GM21619 (cell line): ENCODE measurements at regions not wholly inside any gene's neighbourhood (a gene's known extent, or its start where the extent isn't known, plus 50 kb on each side); places are given as distances from the start of the nearest gene placed in this dataset.
"Not testable (repeated sequence)": the region's sequence is repeated elsewhere in the genome, so short reads cannot be mapped to it uniquely, and the experiment has no call there.

Experiments
- ATAC-seq: cut with Tn5 transposase; IDR thresholded peaks from one replicate; pipeline ENCODE4 v1.9.1; 2021; ENCODE audit not compliant: unreplicated experiment

DNA sequence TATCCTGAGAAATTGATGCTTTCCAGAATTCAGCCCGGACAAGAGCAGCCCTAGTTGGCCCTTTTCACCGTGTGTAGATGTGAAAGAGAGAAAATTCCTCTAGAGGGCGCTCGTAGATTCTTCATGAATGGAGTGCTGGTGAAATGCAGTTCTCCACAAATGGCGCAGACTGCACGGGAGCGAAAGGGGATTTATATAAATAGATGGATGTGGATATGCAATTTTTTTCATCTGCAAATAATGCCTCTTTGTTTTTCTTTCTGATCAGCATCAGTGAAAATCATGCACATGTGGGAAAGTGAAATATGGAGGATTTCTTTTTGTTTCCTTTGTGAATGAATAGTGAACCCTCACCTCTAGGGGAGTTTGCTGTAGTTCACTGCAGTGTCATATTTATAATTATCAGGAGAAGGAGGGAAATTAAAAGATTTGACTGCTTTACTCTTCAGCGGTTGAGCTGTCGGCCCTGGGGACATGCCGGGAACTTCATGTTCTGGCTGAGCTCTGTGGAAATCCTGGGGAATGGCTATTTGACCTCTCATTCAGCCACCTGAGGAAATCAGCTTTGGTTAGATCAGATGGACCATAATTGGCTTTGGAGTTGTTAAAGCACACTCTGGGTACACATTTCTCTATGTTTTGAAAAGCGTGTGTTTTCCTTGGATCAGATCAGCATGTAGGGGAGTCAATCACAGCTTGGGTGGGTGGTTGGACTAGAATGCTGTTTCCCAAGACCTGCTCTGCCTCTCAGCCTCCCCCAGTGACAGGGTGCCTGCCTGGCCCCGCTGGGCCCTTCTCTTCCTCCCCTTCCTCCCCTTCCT lies 115.0 kb upstream of the SHISA3 start:
- peak; percentile 61 for ATAC-seq

DNA sequence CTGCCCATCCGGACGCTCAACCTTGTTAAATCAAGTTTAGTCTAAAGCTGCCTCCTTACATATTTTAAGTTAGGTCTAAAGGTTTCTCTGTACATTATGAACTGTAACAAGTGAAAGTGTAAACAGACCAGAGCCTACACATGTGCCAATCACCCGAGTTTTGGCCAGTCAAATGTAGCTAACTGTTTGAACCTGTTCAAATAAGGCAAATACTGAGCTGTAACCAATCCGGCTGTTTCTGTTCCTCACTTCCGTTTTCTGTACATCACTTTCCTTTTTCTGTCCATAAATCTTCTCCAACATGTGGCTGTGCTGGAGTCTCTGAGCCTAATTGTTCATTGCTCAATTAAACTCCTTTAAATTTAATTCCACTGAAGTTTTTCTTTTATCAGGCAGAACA lies 113.3 kb upstream of the SHISA3 start:
- ATAC-seq: no peak

DNA sequence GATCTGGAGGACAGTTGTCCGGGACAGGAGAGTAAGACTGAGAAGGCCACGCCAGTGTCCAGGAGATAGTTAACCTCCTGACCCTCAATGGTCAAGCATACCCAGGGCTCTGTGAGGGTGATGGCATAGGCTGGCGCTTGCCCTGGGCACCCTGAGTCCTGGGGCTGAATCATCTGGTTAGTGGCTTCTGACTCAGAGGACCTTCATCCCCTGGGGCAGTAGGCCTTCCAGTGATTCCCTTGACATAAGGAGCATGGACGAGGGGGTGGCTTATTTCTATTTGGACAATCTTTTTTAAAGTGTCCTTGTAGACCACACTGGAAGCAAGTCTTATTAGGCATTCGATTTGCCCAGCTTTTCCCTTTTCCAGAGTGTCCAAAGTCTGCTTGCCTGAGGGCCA lies 108.4 kb upstream of the SHISA3 start:
- not testable (repeated sequence) for ATAC-seq

DNA sequence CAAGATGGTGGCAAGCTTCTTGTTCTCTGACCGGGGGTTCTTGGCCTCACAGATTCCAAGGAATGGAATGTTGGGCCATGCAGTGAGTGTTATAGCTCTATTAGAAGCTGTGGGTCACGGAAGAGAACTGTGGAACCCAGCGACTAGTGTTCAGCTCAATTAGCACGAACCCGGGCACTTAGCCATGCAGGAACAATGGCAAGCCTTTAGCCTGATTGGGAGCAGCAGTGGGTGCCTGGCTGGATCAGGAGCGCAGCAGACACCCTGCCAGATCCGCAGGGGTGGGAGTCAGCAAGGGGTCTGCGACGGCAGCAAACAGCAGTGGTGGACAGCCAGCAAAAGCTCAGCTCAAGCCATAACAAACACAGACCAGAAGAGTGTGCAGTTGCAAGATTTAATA lies 105.1 kb upstream of the SHISA3 start:
- not testable (repeated sequence) for ATAC-seq

DNA sequence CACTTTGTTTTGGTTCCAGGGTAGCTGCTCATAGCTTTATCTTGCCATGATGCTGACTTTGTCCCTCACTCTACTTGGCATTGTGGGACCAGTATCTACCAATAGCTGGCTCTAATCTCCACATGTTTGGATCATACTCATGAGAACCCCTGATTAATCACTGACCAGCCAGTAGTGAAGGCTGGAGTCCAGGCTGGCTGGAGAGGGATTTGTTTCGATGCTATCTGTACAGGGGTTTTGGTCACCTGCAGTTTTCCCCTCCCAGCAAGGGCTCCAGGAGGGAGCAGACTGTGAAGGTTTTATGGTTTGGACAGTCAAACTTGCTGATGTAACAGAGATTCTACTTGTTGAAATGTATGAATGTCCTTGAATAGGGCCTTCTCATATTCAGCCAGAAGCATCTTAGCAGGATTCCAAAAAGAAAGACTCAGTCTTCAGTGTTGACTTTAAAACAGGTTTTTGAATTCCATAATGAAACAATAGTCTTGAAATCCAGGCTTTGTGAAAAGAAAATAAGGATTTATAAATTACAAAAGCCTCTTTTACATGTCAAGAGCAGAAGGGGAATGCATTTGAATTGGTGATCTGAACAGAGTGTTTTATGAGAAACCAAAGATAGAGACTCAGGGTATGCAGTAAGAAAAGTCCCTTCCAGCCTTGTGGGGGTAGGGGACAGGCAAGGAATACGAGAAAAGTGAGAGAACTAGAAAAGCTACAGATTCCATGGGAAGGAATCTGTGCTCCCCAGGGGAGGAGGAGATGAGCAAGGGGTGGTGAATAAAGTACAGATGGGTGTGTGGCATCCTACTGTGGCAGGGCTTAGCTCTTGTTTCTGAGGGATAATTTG lies 103.1 kb upstream of the SHISA3 start:
- ATAC-seq: no peak

DNA sequence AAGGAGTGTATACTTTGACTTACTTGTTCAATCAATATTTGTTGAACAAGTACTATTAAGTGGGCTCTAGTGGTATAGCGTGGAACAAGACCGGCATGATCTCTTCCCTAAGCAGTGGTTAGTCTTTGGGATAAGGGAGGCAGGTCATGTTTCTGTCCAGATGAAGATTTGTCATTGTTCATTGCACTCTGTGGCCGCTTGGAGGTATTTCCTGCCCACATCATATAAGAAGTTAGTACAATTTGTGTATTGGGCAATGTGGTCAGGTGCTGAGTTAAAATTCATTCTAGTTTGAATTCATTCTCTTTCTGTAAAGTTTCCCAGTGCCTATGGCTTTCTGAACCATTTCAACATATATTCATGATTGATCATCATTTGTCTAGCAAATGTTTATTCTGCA lies 101.1 kb upstream of the SHISA3 start:
- no peak for ATAC-seq

DNA sequence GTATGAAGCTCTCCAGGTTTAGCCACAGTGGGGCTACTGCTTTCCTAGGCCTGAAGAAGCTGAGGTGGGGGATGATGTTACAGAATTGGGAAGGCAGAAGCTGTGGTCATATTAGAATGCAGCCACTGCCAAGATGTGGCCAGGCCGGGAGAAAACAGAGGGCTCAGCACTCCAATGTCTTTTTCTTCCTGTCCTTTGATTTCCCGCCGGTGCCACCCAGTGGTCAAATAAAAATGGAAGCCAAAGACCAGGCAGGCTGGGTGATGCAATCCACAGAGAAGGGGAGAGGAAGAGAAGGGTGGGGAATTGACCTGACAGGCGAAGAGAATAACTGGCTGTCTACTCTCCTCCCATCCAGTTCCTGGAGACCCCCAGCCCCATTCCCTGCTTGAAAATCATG lies 94.9 kb upstream of the SHISA3 start:
- ATAC-seq: no peak

DNA sequence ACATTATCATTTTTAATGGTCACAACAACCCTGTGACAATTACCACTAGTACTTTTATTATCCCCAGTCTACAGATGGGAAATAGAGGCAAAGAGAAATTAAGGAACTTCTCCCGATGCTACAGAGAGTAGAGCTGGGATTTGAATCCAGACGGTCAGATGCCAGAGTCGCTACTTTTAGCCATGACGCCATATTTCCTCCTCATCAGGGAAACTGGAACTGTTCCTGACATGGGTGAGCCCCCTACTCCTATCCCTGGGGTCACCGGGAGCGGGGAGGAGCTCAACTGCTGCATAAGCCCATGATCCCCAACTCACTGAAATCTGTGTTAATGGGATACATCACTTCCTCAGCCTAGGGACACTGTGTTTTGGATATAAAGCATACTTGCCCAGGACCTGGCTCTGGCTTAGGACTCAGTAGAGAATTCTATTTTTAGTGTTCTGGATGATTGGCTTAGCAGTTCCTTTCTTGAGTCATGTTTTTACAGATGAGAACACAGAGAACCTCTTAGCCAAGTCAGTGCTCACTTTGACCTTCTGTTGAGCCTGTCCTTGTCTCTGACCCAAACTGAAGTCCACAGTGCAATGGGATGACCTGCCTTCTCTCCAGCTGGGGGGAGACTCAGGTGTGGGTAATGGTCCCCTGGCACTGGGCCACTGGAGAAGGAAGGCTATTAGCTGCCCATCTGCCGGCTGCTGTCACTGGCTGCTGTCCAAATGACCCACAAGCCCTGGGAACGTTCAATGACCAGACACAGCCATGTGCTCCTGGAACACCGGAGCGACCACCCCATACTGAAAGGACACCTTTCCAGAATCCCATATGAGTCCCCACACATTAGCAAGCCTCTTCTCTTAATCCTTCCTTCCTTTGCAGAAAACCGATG lies 90.8 kb upstream of the SHISA3 start:
- ATAC-seq: no peak

DNA sequence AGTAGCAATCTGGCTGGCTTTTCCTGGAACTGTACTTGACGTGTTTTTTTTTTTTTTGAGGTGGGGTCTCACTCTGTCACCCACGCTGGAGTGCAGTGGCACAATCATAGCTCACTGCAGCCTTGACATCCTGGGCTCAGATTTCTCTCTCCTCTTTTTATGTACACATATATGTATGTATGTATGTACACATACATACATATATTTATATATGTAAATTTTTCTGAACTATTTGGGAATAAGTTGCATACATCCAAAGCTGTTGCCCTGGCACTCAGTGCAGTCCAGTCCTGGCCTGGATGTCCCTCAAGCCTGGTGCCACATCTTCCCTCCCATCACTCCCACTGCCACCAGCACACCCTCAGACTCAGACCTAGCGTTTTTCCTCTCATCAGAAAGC lies 89.0 kb upstream of the SHISA3 start:
- ATAC-seq: no peak

DNA sequence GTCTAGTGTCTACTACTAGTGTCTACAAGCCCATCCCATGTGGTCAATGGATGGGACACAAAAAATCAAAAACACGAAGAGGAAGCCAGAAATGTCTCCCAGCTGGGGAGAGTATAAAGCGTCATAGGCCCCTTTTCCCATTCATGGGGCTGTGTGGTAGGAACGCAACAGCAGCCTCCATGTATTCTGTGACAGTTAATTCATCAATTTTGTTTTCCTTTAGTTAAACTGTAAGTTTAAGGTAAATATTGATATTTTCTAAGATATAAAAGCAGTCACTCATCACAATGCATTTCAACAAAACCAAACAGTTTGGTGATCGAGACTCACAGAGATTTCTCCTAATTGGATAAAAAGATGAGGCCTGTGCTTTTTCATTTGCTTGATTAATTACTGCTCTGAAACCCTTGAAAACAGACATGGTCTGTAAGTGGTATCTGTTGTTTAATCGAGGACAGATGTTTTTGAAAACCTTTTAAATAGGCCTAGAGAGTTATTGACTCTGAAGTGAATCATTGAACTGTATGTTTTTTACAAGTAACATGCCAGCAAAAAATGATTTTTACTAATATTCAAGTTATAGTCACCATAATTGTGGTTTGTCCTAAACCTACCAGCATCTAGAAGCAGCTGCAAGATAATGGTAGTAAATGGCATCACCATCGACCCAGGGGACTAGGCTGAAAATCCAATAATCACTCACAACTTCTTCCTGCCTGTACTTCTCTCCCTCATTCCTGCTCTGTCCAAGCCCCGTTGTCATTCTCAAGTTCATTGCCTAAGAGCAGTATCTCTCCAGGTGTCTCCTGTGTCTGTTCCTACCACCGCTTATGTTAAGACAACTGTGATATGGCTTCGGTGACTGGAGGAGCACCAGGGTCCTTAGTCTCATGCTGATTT lies 87.7 kb upstream of the SHISA3 start:
- ATAC-seq: no peak

DNA sequence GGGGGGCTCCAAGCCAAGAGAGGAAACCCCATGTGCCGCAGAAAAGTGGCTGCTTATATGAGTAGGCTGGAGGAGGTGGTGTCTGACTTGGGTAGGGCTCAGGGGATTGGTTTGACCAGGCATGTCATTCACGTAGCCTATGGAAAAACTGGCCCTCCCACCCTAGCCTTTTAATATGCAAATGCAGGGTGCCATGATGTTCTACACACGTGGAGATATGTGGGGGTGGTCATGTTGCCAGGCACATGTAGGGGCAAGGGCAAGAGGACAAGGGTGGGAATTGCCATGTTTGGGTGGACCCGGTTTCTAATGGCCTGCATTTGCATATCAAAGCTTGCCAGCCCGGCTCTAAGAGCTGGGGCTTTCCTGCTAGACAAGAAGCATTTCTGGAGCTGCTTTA lies 86.9 kb upstream of the SHISA3 start:
- no peak for ATAC-seq

DNA sequence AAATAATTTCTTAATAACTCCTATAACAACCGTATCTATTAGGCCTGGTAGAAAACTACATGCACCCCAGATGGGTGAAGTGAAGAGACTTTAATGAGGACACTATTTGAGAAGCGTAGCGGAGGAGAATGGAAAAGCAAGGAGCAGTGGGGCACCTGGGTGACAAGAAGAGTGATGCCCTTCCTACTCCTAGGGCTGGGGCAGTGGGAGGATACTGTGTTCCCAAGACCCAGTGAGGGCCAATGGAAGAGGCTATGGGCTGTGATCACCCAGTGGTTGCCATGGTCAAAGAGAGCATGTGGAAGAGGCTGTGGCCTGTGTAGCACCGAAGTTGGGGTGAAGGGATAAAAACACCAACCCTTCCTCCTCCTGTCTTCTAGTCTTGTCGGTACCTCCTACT lies 86.5 kb upstream of the SHISA3 start:
- ATAC-seq: no peak

DNA sequence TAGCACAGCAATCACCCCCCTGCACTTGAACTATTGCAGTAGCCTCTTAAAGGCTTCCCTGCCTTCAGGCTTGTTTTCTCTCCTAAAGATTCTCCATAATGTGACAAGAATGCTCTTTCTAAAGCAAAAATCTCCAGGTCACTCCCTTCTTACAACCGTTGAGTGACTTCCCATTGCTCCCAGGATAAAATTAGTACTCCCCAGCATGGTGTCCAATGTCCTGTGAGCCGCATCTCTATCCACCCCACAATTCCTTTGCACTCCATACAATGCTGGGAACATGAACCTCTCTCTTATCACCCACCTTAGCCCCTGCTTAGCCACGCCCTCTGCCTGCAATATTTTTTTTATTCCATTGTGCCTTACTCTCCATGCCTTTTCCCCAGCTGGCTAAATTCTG lies 85.7 kb upstream of the SHISA3 start:
- ATAC-seq: no peak

DNA sequence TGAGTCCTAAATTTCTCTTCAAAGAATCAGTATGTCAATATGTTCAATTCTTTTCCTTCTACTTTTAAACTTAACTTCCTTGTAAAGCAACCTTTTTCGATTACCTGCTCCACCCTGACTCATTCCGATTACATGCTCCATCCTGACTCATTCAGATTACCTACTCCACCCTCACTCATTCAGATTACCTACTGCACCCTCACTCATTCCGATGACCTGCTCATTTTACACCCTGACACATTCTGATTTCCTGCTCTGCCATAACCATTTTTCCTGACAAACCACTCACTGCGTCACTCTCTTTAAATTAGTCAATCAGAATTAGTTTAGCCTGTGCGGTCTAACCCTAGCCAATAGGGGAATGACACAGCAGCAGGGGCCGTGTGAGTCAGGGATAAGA lies 83.9 kb upstream of the SHISA3 start:
- ATAC-seq: not testable (repeated sequence)

DNA sequence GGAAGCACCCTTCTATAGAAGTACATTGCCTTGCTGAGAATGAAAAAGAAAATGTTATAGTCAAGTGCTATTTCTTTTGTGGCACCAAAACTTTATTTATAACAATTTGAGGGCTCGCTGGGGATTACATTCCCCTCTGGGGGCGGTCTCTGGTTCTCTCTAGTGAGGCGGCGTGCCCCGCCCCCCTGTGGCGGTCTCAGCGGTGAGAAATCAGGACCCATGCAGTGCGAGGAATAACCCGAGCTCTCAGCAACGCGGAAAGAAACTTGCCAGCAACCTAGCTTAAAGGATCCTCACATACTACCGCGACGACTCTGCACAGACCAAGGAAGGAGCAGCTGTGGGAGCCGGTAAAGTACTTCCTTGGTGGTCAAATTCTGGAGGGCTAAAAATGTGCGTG lies 83.4 kb upstream of the SHISA3 start:
- ATAC-seq: no peak

DNA sequence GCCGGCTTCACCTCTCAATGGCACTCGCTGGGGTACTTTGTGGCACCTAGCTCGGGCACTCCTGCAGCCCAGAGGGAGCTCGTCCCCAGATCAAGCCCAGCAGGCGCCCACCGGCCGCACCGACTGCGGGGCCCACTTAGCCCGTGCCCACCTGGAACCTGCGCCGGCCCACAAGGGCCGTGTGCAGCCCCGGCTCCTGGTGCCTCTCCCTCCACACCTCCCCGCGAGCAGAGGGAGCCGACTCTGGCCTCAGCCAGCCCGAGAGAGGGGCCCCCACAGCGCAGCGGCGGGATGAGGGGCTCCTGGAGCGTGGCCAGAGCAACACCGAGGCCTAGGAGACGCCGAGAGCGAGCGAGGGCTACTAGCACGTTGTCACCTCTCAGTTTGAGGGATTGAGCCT lies 82.1 kb upstream of the SHISA3 start:
- ATAC-seq: no peak

DNA sequence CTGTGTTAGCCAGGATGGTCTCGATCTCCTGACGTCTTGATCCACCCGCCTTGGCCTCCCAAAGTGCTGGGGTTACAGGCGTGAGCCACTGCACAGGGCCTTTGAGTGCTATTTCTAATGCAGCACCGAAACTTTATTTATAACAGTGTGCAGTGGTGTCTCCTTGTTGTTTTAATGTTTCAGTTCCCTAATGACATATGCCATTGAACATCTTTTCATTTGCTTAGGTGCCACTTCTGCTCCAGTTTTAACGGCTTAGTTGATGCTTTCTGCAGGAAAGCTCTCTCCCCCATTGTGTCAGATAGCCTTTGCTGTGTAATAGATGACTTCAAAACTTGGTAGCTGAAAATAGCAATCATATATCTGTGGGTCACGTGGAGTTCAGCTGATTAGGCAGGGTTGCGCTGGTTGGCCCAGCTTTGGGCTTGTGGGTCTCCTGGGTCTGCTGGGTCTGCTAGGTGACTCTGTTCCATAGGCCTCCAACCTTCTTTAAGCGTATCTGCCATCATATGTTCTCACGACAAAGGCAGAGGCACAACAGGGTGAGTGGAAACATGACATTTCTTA lies 76.4 kb upstream of the SHISA3 start:
- ATAC-seq: no peak

DNA sequence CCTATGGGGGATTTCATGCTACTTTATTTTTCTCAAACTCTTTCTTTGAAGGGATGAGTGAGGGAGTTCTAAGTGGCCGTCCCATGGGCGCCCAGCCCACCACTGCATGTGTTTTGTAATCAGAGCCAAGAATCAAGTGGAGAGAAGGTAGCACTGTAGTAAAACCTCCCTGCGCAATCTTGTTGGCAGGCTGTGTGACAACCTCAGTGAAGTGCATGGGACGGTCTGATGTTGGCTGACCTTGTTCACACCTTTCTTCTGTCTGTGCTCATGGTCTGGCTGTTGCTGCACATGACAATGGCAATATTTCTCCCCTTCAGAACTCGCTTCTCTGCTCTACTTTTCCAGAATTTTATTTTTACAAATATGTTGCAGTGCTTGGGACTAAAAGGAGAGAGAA lies 71.2 kb upstream of the SHISA3 start:
- no peak for ATAC-seq

DNA sequence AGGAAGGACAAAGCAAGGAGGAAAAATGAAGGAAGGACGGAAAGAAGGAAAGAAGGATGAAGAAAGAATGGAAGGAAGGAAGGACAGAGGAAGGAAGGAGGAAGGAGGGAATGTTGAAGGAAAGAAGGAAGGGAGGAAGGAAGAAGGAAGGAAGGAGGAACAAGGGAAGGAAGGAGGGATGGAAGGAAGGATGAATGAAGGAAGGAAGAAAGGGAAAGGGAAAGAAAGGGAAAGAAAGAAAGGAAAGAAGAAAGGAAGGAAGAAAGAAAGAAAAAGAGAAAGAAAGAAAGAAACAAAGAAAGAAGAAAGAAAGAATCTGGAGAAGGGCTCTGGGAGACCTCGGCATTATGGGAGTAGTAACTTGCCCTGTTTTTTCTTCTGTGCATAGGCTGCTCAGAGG lies 70.8 kb upstream of the SHISA3 start:
- ATAC-seq: no peak

DNA sequence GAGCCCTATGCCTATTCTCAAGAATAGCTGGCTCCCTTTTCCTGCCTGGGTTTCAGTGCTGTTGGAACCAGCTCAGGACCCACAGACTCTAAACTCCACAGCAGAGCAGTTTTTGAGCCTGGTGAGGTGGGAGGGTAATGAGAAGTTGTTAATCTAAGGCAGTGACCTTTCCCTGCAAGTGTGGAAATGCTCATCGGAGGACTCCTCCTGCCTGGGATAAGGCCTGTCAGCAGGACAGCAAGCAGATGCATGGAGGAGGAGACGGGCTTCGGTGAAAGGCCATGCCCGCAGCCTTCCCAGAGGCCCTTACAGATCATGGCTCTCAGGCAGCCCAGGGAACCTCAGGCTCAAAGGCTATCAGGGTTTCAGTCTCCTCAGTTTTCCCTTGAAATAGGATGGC lies 70.0 kb upstream of the SHISA3 start:
- ATAC-seq: no peak
